ENCODE measurements at regions not wholly inside any gene's neighbourhood (a gene's known extent, or its start where the extent isn't known, plus 50 kb on each side); places are given as distances from the start of the nearest gene placed in this dataset.

DNA sequence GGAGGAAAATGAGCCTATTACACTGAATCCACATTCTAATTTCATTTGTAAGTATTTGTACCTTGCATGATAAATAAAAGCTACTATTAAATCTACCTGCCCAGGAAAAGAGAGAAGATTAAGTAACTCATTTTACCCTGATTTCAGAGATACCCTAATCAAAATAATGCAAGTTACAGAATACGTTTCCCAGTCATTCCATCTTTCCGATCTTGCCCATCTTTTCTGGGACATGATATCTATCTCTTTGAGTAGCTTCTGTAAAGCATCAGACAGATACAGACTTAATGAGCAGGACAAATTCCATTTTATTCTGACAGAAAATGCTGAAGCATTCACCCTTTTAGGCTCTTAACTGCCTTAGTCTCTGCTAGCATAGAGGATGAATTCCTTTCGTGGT lies 56.6 kb downstream of the SPRY2 start:
- no peak for DNase-seq

DNA sequence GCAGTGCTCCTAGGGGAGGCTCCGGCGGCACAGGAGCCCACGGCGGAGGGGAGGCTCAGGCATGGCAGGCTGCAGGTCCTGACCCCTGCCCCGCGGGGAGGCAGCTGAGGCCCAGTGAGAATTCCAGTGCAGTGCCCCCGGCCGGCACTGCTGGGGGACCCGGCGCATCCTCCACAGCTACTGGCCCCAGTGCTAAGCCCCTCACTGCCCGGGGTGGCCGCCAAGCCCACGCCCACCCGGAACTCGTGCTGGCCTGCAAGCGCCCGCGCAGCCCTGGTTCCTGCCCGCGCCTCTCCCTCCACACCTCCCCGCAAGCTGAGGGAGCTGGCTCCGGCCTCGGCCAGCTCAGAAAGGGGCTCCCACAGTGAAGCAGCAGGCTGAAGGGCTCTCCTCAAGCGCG lies 62.2 kb downstream of the SPRY2 start:
- DNase-seq = no peak

DNA sequence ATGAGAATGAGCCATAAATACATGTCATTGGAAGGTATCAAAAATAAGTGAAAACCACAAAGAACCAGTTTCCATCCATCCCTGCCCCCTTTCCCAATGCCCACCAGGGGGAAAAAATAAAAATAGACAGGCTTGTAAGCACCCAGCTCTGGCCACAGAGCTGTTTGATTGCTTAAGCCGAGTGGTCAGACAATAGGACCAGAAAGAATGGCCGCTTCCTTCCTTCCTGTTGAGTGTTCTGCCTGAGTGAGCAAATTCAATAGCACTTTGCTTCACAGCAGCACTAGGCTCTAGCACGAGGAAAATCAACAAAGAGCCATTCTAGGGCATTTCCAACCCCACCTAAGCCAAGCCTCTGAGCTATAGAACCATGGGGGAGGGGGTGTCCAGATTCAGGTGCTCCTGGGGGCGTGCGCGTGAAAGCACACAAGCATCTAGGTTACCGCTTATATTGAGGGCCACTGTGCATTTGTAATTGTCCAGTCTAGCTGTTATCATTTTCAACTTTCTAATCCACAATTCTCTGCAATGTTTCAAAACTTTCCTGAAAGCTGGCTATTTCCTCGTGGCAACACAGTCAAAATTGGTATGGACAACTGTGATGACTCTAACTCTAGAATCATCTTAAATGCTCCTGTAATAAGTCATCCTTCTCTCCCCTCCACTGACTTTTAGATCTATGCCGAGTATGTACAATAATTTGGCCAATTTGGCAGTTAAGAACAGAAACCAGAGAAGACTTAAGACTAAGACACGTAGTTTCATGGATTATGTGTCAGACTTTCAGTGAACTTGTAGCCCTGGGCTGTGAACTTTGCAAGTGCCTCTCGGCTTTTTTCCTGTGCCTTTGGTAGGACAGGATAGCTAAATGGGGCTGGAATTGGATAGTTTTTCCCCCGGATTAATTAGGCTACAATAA lies 64.3 kb downstream of the SPRY2 start:
- DNase-seq = no peak

DNA sequence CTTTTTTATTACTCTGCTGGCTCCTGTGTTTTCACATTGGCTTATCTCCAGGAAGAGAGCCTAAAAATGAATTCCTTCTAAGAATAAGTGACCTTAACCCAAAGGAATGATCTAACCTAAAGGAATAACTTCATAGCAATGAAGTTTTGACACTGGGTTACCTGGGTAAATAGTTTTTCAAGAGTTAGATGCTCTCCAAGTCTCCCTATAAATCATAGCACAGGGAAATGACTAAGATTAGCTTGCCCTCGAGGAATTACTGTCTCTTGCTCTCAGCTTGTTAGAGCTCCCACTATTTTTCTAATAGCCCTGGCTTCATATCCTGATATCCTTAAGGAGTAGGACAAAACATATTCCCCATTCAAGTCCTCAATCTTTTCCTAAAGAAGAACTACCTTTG lies 66.3 kb downstream of the SPRY2 start:
- no peak for DNase-seq

DNA sequence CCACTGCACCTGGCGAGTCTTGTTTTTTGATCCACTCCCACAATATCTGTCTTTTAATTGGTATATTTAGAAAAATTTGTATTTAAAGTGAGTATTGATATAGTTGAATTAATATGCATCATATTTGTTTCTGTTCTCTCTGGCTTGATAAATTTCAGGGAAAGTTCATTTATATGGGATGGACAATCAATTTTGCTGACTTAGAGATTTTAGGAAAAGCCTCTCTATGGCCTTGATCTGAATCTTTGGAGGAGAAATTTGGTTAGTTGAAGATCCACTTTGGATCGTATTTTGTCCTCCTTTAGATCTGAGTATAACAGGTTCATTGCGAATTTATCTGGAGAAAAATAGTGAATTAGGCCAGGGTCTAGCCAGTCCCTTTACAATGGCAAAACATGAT lies 67.2 kb downstream of the SPRY2 start:
- no peak for DNase-seq

DNA sequence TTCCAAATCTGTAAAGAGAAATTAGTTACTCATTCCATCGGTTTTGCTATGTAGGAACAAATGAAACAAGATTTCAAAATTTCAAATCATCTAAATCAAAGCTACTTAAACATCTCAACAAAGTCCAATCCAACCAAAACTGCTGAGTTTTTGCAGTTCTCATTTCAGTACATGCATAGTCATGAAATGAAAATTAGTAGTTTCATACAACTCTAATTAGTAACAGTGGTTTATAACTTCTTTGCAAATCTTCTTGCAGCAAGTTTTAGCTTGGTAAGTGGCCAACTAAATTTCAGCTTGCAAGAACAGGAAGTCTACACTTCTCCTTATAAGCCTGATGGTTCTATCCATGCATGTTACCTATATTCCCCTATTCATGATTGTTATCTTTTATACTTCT lies 75.6 kb downstream of the SPRY2 start:
- DNase-seq = no peak

DNA sequence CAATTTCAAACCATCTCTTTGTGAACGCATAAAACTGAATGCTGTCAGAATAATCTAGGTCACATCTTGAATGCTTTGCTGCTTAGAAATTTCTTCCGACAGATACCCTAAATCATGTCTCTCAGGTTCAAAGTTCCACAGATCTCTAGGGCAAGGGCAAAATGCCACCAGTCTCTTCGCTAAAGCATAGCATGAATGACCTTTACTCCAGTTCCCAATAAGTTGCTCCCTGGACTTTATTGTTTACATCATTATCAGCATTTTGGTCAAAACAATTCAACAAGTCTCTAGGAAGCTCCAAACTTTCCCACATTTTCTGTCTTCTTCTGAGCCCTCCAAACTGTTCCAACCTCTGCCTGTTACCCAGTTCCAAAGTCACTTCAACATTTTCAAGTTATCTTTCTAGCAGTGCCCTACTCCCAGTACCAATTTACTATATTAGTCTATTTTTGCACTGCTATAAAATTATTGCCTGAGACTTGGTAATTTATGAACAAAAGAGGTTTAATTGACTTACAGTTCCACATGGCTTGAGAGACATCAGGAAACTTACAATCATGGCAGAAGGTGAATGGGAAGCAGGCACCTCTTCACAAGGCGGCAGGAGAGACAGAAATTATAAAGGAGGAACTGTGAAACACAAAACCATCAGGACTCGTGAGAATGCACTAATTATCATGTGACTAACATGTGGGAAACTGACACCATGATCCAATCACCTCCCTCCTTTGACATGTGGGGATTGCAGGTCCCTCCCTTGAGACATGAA lies 77.0 kb downstream of the SPRY2 start:
- no peak for DNase-seq

DNA sequence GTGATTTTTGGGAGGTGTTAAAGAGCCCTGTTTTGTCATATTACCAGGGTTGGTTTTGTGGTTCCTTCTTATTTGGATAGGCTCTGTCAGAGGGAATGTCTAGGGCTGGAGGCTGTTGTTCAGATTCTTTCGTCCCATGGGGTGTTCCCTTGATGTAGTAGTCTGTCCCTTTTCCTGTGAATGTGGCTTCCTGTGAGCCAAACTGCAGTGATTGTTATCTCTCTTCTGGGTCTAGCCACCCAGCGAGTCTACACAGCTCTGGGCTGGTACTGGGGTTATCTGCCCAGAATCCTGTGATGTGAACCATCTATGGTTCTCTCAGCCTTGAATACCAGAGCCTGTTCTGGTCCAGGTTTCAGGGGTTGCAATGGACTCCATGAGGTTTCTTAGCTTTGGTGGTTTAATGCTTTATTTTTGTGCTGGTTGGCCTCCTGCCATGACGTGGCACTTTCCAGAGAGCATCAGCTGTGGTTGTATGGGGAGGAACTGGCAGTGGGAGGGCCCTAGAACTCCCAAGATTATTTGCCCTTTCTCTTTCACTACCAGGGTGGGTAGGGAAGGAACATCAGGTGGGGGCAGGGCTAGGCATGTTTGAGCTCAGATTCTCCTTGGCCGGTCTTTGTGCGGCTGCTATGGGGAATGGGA lies 78.8 kb downstream of the SPRY2 start:
- DNase-seq = no peak

DNA sequence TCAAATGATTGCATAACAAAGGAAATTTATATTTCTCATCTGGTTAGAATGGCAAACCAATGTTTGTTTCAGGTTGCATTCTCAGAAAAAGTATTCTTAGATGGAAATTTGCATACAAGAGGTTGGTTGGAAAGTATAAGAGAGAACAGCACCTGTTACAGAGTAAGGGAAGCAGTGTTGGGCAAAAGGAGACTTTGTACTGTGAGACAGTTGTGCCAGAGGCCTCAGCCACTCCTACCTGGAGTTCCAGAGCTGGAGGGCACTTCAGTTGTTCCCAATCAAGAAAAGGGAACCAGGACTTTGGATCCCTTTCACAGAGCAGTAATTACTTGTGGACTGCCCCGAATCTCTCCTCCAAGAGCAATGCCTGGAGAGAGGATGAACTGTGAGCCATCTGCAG lies 81.8 kb downstream of the SPRY2 start:
- DNase-seq = no peak

DNA sequence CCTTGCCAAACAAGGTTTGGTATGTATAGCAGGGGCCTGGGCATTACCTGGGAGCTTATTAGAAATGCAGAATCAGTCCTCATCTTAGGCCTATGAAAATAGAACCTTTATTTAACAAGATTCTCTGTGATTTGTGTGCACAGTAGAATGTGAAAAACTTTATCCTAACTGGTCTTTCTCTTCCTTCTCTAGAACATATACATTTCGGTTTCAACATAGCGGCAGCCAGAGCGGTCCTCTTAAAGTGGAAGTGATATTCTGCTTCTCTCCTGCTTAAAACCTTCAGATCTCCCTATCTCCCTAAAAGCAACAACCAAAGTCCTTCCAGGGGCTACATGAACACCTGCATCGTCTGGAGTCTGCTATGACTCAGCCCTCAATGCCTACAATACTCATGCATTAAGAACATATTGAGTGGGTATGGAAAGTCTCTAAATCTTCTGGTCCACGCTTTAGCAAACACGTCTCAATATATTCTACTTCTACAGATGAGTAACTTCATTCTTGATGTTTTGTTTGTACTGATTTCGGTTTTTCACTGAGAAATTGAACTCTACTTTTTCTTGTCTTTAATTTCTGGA lies 84.5 kb downstream of the SPRY2 start:
- DNase-seq = no peak

DNA sequence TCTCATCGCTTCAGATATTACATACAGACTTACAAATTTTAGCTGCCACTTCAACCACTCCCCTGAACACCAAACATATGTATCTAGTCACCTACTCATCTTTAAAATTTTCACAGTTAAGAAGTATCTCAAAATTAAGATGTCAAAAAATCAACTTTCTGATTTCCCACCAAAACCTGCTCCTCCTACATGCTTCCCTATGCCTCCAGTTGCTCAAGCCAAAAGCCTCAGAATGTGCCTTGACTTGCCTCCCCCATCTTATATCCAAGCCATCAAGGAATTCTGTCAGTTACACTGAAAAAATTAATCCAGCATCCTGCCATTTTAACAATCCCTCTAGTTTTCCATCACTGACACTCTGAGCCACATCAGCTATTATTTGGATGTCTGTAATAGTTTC lies 85.0 kb downstream of the SPRY2 start:
- DNase-seq = no peak

DNA sequence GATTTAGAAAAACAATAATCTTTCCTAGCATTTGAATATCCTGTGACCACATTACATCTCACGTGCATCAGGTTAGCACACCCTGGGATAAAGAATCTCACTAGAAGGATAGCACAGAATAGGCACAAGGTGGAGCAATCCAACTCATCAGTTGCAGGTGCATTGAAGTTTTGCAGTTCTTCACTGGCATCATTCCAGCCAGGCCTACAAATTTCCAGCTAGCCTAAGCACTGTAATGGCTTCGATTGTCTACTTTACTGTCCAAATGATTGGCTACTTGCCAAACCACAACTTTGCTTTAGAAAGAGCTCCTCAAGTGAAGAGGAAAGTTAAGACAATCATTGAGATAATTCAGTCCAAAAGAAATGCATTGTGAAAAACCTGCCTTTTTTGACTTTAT lies 89.5 kb downstream of the SPRY2 start:
- DNase-seq = no peak

DNA sequence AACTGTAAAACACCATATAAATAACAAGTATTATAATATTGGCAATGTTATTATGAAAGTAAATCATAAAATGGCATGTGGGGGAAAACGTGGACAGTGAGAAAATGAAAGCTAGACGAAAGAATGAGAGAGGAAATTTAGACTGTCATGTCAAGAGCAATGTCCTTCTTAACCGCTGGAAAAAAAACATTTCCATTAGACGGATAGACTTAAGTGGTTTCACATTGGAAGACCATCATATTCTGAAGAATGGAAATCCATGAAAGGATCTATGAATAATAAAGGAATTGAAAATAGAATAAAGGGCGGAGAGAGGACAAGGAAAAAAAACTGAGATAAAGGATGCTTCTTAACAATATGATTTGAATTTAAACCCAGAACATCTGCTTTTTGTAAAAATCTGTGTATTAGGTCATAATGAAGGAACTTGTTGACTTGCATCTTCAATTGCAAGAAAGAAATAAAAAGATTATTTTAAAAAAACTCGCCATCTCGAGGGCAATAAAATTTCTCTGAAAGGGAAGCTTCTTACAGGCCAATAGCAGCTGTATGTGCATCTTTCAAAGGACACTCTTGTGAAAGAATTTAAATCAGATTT lies 90.6 kb downstream of the SPRY2 start:
- DNase-seq = no peak

DNA sequence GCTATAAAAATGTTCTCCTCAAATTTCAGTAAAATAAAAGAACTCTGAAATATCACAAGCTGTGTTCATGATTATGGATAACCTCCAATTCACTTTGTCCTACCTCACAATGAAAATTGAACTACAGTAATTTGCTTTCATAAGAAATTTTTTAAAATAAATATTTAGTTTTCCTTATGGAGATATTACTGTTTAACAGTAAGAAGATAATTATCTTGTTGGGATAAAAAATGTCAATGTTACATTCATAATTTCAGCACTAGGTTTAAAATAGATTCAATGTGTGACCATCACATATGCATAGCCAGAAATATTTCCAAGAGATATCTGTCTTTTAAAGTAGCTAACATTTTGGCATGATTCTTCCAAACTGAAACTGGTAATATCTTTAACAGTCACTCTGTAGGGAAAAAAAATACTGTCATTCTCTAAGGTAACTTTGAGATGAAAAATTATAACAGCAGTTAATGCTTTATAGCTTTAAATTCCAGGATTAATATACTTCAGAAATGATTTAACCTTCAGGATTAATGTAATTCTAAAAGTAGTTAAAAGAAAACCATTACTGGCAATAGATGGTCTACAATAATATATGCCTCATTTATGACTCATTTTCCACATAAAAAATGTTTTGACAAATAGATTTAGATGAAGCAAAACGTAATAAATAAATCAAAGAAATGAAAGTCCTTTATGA lies 91.3 kb downstream of the SPRY2 start:
- no peak for DNase-seq

DNA sequence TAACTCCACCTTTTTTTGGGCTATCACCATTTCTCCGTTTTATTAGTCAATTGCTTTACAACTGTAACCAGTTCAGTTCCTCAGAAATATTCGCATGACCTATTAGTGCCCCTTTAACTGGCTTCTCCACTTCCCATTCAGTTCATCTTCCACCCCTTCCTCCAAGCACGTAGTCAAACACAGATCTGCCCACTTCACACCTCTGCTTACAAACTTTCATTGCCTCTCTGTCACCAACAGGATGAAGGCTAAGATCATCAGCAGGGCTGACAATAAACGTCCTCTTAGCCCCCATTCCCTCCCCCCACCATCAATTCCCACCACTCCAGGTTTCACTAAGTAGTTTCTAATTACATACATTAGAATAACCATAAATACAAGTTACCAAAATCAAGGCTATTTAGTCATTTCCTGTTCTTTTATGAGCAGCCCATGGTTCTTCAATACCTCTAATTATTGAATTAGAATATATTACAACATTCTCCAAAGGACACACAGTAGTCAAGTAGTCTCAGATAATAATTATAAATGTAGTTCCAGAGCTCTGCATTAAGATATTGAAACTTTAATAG lies 95.7 kb downstream of the SPRY2 start:
- no peak for DNase-seq

DNA sequence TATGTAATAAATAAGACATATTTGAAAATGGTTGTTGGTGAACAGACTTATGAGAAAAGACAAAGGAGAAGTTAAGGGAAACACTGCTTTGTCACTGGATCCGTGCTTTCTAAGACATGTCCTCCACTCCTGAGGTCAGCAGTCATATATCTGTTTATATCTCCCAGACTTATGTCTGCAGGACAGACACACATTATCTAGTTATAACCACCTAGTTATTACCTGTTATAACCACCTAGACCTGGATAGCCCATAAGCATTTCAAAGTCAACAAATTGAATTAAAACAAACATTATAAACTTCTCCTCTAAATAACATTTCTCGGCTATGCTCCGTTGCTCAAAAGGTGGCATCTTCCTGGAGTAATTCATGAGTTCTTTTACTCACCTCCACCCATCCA lies 96.4 kb downstream of the SPRY2 start:
- no peak for DNase-seq

DNA sequence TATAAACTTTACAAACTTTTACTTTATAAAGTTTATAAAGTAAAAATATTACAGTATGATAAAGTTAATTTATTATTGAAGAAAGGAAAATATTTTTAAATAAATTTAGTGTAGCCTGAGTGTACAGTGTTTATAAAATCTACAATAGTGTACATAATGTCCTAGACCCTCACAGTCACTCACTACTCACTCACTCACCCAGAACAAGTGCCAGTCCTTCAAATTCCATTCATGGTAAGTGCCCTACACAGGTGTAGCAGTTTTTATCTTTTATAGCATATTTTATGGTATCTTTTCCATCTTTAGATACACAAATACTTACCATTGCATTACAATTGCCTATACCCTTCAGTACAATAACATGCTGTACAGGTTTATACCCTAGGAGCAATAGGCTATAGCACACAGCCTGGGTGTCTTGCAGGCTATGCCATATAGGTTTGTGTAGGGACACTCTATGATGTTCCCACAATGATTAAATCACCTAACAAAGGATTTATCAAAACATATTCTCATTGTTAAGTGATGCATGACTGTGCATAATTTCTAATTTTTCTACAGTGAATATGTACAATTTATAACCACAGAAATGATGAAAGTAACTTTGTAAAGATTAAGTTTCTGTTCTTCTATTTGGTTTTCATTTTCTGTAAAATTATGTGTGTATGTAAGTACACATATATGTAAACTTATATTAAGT lies 98.0 kb downstream of the SPRY2 start:
- no peak for DNase-seq

DNA sequence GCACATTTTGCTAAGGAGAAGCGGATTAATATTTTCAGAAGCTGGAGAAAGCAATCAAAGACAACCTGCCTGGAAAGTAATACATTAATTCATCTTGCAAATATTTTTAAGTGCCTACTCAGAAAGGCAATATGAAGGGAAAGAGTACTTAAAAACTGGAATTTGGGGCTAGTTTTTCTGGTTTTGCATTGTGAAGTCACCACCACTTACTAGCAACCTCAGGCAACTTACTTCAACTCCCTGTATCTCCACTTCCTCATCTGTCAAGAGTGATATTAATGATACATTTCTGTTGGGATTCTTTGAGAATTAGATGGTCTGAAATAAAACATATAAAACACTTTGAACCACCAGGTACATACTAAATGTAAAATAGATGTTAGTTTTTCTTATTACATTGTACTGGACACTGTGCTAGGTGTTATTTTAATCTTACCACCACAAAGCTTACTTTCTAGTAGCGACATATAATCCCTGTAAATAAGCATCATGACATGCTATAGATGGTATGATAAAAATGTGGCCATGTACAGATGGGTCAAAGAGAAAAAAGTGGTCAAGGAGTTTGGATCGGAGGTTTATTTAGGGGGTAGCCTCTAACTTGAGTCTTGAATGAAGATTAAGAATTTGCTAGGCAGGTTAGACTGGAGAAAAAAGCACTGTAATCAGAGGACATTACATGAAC lies 101.2 kb downstream of the SPRY2 start:
- no peak for DNase-seq

DNA sequence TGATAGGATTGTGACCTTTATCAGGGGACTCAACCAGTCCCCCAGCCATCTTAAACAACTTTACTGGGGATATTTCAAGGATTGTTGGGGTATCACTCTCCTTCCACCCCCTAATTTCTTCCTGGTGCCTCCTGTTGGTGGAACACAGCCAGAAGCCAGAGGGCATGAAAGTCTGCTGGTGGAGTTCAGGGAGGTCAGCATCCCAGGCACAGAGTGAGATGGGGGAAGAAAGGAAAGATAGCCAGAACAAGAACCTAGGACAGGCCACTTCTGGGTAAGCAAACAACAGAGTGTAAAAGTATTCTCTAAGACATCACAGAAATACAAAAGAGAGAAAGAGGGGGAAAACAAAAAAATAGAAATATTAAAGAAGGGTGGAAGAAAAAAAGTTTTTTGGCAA lies 101.8 kb downstream of the SPRY2 start:
- DNase-seq = no peak

DNA sequence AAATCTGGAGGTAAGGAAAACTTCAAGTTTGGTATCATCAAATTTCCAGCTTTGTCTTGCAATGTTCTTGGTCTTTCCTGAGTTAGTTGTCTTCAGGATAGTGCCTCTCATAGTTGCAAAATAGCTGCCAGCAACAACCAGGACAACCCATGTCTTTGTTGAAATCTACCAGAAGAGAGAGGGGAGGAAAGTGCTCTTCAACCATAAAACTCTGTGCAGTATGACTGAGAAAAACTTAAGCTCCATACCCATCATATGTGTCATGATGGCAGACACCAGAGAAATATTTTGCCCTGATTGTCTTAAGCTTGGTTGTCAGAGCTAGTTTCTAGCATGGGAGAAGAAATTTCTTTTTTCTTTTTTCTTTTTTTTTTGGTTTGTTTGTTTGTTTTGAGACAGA lies 103.3 kb downstream of the SPRY2 start:
- DNase-seq = no peak

DNA sequence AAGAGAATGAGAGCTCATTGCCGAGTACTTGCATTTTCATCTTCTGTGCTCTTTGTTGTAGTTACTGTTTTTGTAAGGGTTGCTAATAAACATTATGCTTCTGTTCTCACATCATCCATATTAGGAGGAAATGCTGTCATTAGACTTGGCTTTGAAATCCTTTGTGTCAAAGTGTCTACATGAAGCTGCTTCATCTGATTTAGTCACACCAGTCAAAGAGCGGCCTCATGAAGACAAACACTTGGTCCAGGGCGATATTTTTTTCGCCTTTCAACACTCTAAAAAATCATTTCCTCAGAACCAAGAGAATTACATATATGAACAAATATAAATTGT lies 105.0 kb downstream of the SPRY2 start:
- no peak for DNase-seq
